ENCODE measurements at regions not wholly inside any gene's neighbourhood (a gene's known extent, or its start where the extent isn't known, plus 50 kb on each side); places are given as distances from the start of the nearest gene placed in this dataset.
"Not testable (repeated sequence)": the region's sequence is repeated elsewhere in the genome, so short reads cannot be mapped to it uniquely, and the experiment has no call there.

DNA sequence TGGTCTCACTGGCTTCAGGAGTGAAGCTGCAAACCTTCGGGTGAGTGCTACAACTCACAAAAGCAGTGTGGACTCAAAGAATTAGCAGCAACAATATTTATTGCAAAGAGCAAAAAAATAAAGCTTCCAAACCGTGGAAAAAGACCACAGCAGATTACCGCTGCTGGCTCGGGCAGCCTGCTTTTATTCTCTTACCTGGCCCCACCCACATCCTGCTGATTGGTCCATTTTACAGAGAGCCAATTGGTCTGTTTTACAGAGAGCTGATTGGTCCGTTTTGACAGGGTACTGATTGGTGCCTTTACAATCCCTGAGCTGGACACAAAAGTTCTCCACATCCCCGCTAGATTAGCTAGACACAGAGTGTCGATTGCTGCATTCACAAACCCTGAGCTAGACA lies 51.5 kb upstream of the CDYL start:
- TF ChIP-seq SP1 (IDR thresholded peaks at IDR 0.05); HDGF (IDR thresholded peaks at IDR 0.05; ENCODE audit: borderline replicate concordance); FOXA1 (IDR thresholded peaks at IDR 0.05); ELF4 (IDR thresholded peaks at IDR 0.05); ZNF384 (IDR thresholded peaks at IDR 0.05); TARDBP (IDR thresholded peaks at IDR 0.05); BHLHE40 (IDR thresholded peaks at IDR 0.05; ENCODE audit: borderline replicate concordance); FOXM1 (IDR thresholded peaks at IDR 0.05; ENCODE audit: borderline replicate concordance); FOXK2 (IDR thresholded peaks at IDR 0.05); SUZ12 (IDR thresholded peaks at IDR 0.05); NFRKB (IDR thresholded peaks at IDR 0.05); ARNT (IDR thresholded peaks at IDR 0.05); L3MBTL2 (conservative IDR thresholded peaks at IDR 0.05): not testable (repeated sequence)
- TF ChIP-seq, protein P1, sequence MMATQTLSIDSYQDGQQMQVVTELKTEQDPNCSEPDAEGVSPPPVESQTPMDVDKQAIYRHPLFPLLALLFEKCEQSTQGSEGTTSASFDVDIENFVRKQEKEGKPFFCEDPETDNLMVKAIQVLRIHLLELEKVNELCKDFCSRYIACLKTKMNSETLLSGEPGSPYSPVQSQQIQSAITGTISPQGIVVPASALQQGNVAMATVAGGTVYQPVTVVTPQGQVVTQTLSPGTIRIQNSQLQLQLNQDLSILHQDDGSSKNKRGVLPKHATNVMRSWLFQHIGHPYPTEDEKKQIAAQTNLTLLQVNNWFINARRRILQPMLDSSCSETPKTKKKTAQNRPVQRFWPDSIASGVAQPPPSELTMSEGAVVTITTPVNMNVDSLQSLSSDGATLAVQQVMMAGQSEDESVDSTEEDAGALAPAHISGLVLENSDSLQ (IDR thresholded peaks at IDR 0.05): not testable (repeated sequence)

All from HEK293T (cell line).